HG03575 (cell line): ENCODE measurements at regions not wholly inside any gene's neighbourhood (a gene's known extent, or its start where the extent isn't known, plus 50 kb on each side); places are given as distances from the start of the nearest gene placed in this dataset.

Experiments
- ATAC-seq: cut with Tn5 transposase; IDR thresholded peaks from one replicate; pipeline ENCODE4 v1.9.1; 2021; ENCODE audit not compliant: unreplicated experiment, insufficient number of reproducible peaks, low FRiP score; ENCODE audit errors: extremely low read depth

- no peak for ATAC-seq
These were observed 129.1 kb upstream of the SEMA6D start for GRCh38 chr15:47587940-47588802.

DNA sequence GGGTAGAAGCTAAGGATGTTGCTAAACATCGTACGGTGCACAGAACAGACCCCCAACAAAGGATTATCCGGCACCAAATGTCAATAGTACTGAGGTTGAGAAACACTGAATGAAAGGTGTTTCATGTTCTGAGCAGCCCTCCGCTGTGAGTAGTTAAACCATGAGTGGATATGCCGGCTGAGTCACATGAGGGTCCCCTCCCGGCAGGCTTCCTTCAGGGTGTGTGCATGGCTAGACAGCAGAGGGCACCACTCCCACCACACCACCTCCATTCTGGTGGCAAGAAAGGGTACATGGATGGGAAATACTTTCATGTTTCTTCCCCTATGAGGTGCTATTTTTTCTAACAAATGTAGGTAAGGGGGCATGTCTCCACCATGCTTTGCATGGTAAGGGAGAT, 128.3 kb upstream of the SEMA6D start:
- ATAC-seq: no peak

DNA sequence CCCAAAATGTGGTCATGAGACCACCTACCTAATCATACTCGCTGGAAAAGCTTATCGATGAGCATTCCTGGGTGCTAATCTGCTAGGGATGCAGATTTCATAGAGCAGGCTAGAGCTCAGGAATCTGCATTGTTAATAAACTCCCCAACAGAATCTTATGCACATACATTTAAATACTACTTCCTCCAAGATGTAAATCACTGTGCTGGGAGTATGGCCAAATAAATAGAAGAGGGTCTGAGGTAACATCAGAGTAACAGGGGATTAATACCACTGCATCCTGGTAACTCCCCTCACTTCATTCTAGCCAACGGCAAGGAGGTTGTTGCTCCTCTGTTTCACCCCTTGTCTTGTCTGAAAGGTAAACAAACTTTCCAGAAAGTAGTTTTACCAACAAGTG, 118.3 kb upstream of the SEMA6D start:
- ATAC-seq: no peak

- no peak for ATAC-seq
These were observed 117.5 kb upstream of the SEMA6D start for GRCh38 chr15:47599806-47600205.

DNA sequence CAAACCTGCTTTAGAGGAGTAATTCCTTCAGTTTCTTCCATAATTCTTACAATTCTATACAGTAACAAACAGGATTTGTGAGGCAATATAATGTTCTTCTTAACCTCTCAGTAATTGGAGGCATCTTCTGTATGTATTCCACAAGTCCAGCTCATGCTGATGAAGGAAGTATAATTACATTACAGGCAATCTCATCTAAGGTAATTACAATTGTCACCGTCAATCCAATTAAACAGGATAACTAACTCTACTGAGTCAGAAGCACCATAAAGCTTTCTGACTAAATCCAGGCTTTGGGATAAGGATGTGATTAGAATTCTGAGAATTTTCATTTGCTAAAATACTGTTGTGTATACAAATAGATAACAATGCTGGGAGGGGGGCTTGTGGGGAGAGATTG, 115.2 kb upstream of the SEMA6D start:
- ATAC-seq: no peak

DNA sequence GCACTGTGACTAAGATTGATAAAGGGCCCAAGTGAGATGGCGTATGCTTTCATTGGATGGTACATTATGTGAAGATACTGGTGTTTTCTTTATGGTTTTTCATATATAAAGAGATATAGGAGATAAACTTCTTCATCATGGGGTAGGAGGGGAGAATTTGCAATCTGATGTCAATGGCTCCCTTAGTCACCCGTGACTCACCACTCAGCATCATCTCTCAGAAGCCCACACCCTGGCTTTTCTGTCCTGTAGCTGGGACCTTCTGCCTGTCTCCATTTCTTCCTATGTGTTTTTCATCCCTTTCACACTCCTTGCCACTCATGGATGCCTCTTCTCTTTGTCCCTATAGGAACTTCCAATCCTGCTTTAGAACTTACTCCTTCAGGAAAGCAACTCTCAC, 114.3 kb upstream of the SEMA6D start:
- no peak for ATAC-seq

DNA sequence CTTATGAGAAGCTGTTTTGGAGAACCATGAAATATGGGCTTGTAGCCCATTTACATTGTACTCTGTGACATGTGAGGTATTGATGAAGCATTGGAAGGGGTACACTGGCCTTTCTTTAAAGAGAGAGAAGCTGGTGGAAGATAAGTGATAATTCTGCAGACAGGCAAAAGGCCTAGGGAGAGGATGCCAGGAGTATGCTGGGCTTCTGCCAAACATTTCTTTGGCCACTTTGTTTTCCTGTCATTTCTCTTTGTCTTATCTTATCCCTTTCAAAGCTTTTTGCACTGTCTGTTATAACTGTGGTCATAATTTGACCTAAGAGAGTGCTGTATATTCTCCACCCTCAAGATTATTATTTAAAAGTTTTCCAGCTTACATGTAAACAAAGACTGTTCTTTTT, 109.6 kb upstream of the SEMA6D start:
- no peak for ATAC-seq

GRCh38 chr15:47609693-47610092, 107.6 kb upstream of the SEMA6D start:
- no peak for ATAC-seq

GRCh38 chr15:47610736-47611135, 106.6 kb upstream of the SEMA6D start:
- no peak for ATAC-seq

- no peak for ATAC-seq
These were observed 102.8 kb upstream of the SEMA6D start for GRCh38 chr15:47614360-47615011.

DNA sequence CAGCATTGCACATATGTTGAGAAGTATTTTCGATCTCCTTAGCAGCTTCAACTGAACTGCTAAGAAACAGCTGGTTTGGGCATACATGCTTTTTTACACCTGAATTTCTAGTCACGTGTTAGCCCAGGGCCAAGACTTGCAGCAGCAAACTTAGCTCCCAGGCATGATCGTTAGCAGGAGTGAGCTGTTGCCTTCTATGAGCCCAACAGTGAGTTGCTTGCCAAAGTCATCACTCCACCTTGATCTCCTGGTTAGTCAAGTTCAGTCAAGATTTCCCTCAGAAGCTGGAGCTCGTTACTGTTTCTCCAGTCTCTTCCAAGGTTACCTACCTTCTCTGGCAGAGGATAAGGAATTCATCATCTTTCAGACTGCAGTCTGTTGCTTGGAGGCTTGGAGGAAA, 100.4 kb upstream of the SEMA6D start:
- no peak for ATAC-seq

GRCh38 chr15:47618241-47618640, 99.1 kb upstream of the SEMA6D start:
- no peak for ATAC-seq

- ATAC-seq: no peak
These were observed 96.2 kb upstream of the SEMA6D start for GRCh38 chr15:47620960-47621681.

GRCh38 chr15:47622055-47622454, 95.2 kb upstream of the SEMA6D start:
- no peak for ATAC-seq

DNA sequence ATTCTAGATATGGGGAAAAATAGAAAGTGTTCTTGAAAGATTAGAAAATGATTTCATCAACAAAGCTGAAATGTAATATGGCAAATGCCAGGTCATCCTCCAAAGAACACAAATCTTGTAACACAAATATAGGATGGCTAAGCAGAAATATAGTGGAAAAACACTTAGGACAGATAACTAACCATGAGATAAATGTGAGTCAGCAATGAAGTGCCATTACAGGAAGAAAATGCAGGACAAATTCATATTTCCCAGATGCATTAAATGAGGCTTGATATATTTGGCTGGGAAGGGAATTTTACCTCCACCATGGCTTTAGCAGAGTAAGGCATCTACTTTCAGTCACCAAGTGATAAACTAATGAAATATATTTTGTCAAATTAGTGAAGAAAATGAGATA, 92.8 kb upstream of the SEMA6D start:
- ATAC-seq: no peak

GRCh38 chr15:47639042-47639441, 78.3 kb upstream of the SEMA6D start:
- no peak for ATAC-seq

- no peak for ATAC-seq
These were observed 77.2 kb upstream of the SEMA6D start for GRCh38 chr15:47640079-47640478.

GRCh38 chr15:47640901-47641300, 76.4 kb upstream of the SEMA6D start:
- no peak for ATAC-seq

- ATAC-seq: no peak
These were observed 72.6 kb upstream of the SEMA6D start for GRCh38 chr15:47644722-47645121.

DNA sequence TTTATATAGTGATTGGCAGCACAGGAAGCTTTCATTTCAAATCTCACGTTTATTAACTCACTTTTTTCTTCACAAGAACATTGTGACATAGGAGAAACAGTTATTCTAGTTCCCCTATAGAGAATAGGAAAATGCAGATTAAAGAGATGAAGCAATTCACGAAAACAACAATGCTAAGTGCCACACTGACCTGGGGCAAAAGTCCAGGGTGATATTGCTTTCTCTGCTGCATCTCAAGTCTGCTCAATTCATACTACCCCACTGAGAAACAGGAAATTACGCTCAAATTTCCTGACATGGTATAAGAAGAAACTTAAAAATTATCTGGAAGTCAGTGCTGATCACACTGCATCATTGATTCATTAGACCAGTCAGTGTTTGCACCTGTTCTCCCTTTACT, 66.7 kb upstream of the SEMA6D start:
- no peak for ATAC-seq
